GM18519 (cell line): ENCODE measurements at regions not wholly inside any gene's neighbourhood (a gene's known extent, or its start where the extent isn't known, plus 50 kb on each side); places are given as distances from the start of the nearest gene placed in this dataset.

ENCODE experiments used
- ATAC-seq: cut with Tn5 transposase; IDR thresholded peaks from one replicate; pipeline ENCODE4 v1.9.1; 2021; ENCODE audit warnings: mild to moderate bottlenecking, moderate library complexity; ENCODE audit not compliant: unreplicated experiment, low FRiP score

- no peak for ATAC-seq
Observed at GRCh38 chr4:81651243-81651899, 179.7 kb upstream of the RASGEF1B start.

GRCh38 chr4:81650606-81651242 lies 179.0 kb upstream of the RASGEF1B start:
- no peak for ATAC-seq

- ATAC-seq: peak; percentile 95
Observed at GRCh38 chr4:81648576-81649275, 177.0 kb upstream of the RASGEF1B start.

- no peak for ATAC-seq
Observed at GRCh38 chr4:81647388-81647787, 175.7 kb upstream of the RASGEF1B start.

GRCh38 chr4:81642543-81642942 lies 170.8 kb upstream of the RASGEF1B start:
- no peak for ATAC-seq

- no peak for ATAC-seq
Observed at GRCh38 chr4:81639248-81639647, 167.5 kb upstream of the RASGEF1B start.

- no peak for ATAC-seq
Observed at GRCh38 chr4:81638698-81639097, 167.0 kb upstream of the RASGEF1B start.

GRCh38 chr4:81635739-81636138 lies 164.0 kb upstream of the RASGEF1B start:
- peak; percentile 86 for ATAC-seq

GRCh38 chr4:81634766-81635549 lies 163.3 kb upstream of the RASGEF1B start:
- ATAC-seq: no peak

GRCh38 chr4:81634165-81634564 lies 162.5 kb upstream of the RASGEF1B start:
- no peak for ATAC-seq

- no peak for ATAC-seq
Observed at GRCh38 chr4:81632581-81633299, 161.0 kb upstream of the RASGEF1B start.

GRCh38 chr4:81631958-81632441 lies 160.3 kb upstream of the RASGEF1B start:
- ATAC-seq: peak; percentile 46

- ATAC-seq: no peak
Observed at GRCh38 chr4:81629366-81629765, 157.7 kb upstream of the RASGEF1B start.

GRCh38 chr4:81628489-81628888 lies 156.8 kb upstream of the RASGEF1B start:
- no peak for ATAC-seq

GRCh38 chr4:81627590-81627989 lies 155.9 kb upstream of the RASGEF1B start:
- no peak for ATAC-seq

GRCh38 chr4:81626851-81627250 lies 155.1 kb upstream of the RASGEF1B start:
- ATAC-seq: no peak

GRCh38 chr4:81625422-81626417 lies 154.0 kb upstream of the RASGEF1B start:
- no peak for ATAC-seq

- ATAC-seq: no peak
Observed at GRCh38 chr4:81623434-81623833, 151.7 kb upstream of the RASGEF1B start.
